OCI-LY1 (cell line): ENCODE measurements at regions not wholly inside any gene's neighbourhood (a gene's known extent, or its start where the extent isn't known, plus 50 kb on each side); places are given as distances from the start of the nearest gene placed in this dataset.

Source experiments
- H2AFZ ChIP-seq: fragments of 200-600 bp; sonication (generic), shearing (Covaris generic); 2 replicates; pipeline ENCODE4 v1.6.0; 2014; ENCODE audit warnings: antibody characterized with exemption, mild to moderate bottlenecking, low read length
- H3F3A ChIP-seq: fragments of 200-600 bp; sonication (generic), shearing (Covaris generic); 2 replicates; pipeline ENCODE4 v1.6.0; 2014; ENCODE audit warnings: mild to moderate bottlenecking, antibody characterized with exemption, low read length, moderate library complexity; ENCODE audit not compliant: insufficient read depth
- H3K27ac ChIP-seq: fragments of 200-600 bp; sonication (generic); 2 replicates; pipeline ENCODE4 v1.5.1; 2014; ENCODE audit warnings: low read length, mixed run types, mild to moderate bottlenecking, low read depth; ENCODE audit not compliant: poor library complexity, severe bottlenecking
- H3K27me3 ChIP-seq: fragments of 200-600 bp; sonication (generic); 2 replicates; pipeline ENCODE4 v1.6.0; 2014; ENCODE audit warnings: antibody characterized with exemption, mild to moderate bottlenecking, low read length, moderate library complexity; ENCODE audit not compliant: insufficient read depth
- H3K36me3 ChIP-seq: fragments of 200-600 bp; sonication (generic); 2 replicates; pipeline ENCODE4 v1.6.1; 2014; ENCODE audit warnings: mild to moderate bottlenecking, antibody characterized with exemption, low read length, moderate library complexity, mixed read lengths; ENCODE audit not compliant: insufficient read depth
- H3K4me1 ChIP-seq: fragments of 200-600 bp; sonication (generic); 2 replicates; pipeline ENCODE4 v1.5.1; 2014; ENCODE audit warnings: mild to moderate bottlenecking, low read length, moderate library complexity; ENCODE audit not compliant: insufficient read depth, severe bottlenecking
- H3K4me2 ChIP-seq: fragments of 200-600 bp; sonication (generic), shearing (Covaris generic); 2 replicates; pipeline ENCODE4 v1.6.1; 2014; ENCODE audit warnings: low read length
- H3K4me3 ChIP-seq: fragments of 200-600 bp; sonication (generic); 2 replicates; pipeline ENCODE4 v1.5.1; 2014; ENCODE audit warnings: low read length, low read depth, mild to moderate bottlenecking, mixed read lengths; ENCODE audit not compliant: poor library complexity, severe bottlenecking
- H3K79me2 ChIP-seq: fragments of 200-600 bp; shearing (Covaris generic); 2 replicates; pipeline ENCODE4 v1.6.1; 2016; ENCODE audit warnings: mixed run types, low read length, mixed read lengths; ENCODE audit not compliant: insufficient read depth
- H3K9ac ChIP-seq: fragments of 200-600 bp; sonication (generic), shearing (Covaris generic); 2 replicates; pipeline ENCODE4 v1.6.1; 2014; ENCODE audit warnings: mild to moderate bottlenecking, low read length, mixed read lengths
- H3K9me2 ChIP-seq: fragments of 200-600 bp; sonication (generic), shearing (Covaris generic); 2 replicates; pipeline ENCODE4 v1.6.1; 2014; ENCODE audit warnings: low read depth, mild to moderate bottlenecking, low read length, mixed read lengths
- H3K9me3 ChIP-seq: fragments of 200-600 bp; shearing (Covaris generic); 2 replicates; pipeline ENCODE4 v1.6.1; 2014; ENCODE audit warnings: low read length, mixed read lengths
- H4K20me1 ChIP-seq: fragments of 200-600 bp; sonication (generic), shearing (Covaris generic); 2 replicates; pipeline ENCODE4 v1.6.0; 2016; ENCODE audit warnings: mild to moderate bottlenecking, low read length; ENCODE audit not compliant: insufficient read depth
- EZH2 ChIP-seq: fragments of 200-600 bp; sonication (generic), shearing (Covaris generic); IDR thresholded peaks from 2 replicates; pipeline ENCODE4 v1.8.0; 2017; ENCODE audit warnings: borderline replicate concordance, mixed run types, mild to moderate bottlenecking, antibody characterized with exemption, low read length, moderate library complexity, mixed read lengths
- TF ChIP-seq, protein P1 (sequence below): fragments of 200-600 bp; sonication (generic), shearing (Covaris generic); IDR thresholded peaks from 2 replicates; pipeline ENCODE4 v1.5.1; 2017; ENCODE audit warnings: mild to moderate bottlenecking, antibody characterized with exemption, low read length, moderate library complexity, mixed read lengths

DNA sequence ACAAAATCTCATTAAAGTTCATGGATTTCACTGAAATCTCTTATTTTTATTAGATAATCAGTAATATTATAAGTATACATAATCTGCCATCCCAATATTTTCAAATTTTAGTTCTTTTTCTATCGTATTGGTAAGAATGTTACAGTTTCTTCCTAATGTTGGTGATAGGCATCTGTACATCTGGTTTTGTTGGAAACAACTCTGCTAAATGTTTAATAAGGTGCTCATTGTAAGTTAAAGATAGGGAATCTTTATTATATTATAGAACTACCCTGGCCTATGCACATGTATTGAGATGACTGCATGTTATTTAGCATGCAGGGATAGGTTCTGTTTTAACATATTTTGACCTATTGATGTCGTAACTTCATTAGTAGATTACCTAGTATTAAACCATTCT is 188.6 kb upstream of the PRPS1L1 start:
- TF ChIP-seq, protein P1, sequence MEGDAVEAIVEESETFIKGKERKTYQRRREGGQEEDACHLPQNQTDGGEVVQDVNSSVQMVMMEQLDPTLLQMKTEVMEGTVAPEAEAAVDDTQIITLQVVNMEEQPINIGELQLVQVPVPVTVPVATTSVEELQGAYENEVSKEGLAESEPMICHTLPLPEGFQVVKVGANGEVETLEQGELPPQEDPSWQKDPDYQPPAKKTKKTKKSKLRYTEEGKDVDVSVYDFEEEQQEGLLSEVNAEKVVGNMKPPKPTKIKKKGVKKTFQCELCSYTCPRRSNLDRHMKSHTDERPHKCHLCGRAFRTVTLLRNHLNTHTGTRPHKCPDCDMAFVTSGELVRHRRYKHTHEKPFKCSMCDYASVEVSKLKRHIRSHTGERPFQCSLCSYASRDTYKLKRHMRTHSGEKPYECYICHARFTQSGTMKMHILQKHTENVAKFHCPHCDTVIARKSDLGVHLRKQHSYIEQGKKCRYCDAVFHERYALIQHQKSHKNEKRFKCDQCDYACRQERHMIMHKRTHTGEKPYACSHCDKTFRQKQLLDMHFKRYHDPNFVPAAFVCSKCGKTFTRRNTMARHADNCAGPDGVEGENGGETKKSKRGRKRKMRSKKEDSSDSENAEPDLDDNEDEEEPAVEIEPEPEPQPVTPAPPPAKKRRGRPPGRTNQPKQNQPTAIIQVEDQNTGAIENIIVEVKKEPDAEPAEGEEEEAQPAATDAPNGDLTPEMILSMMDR, result no peak
- no peak for TF ChIP-seq EZH2

DNA sequence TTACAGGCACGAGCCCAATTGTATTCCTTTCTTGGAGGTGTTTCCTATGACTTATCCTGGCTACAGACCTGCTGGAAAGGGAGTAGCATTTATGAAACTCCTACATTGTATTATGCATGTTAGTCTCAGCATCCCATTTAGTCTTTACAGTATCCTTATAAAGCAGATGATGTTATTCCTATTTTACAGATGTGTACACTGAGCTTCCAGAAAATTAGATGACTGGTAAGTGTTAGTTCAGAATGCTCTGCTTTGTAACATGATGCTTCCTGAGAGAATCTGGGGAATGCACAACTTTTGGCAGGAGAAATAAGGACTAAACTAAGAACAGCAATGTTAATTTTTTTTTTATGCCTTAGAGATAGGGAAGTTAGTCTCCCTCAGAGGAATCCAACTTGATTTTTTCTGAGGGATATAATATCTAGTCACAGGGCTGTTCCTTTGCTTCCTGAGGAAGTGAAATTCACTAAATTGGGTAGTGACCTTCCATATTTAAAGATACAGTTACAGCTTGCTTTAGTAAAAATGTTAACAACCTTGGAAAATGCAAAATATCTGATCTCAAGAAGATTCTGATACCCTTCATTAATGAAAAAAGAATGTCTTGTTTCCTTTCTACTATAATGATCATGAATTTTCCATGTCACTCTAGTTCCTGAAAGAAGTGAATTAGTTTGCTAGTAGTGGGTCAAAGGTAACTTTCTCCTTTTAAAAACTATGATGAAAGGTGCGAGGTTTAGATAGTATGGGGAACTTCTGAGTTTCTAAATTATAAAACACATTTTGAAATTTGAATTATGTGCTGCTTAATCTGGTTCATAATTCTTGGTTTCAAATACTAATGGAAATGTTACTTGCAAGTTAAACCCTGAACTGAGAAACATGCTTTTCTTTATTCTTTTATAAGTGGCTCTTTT is 194.0 kb upstream of the PRPS1L1 start:
- Histone ChIP-seq H3K4me1 (no peaks in the 10 kb centered on the region), H3K9me2 (no peaks in the 10 kb centered on the region), H2AFZ (no peak overlapping the region), H3K27me3 (no peaks in the 10 kb centered on the region), H3K4me2 (no peak overlapping the region), H3F3A (no peaks in the 10 kb centered on the region), H3K79me2 (no peaks in the 10 kb centered on the region), H3K4me3 (no peak overlapping the region), H3K9me3 (no peaks in the 10 kb centered on the region), H3K27ac (no peak overlapping the region), H3K36me3 (no peaks in the 10 kb centered on the region), H3K9ac (no peak overlapping the region), H4K20me1 (no peaks in the 10 kb centered on the region)
- TF ChIP-seq, protein P1, result no peak
- TF ChIP-seq EZH2, result no peak

More for the DNA sequence above, 188.6 kb upstream of the PRPS1L1 start:
- no peaks in the 10 kb centered on the region for H3K9me2 ChIP-seq
- H4K20me1 ChIP-seq, result no peaks in the 10 kb centered on the region
- no peaks in the 10 kb centered on the region for H3K9me3 ChIP-seq
- no peaks in the 10 kb centered on the region for H3K79me2 ChIP-seq
- no peak overlapping the region for H3K9ac ChIP-seq
- no peaks in the 10 kb centered on the region for H3F3A ChIP-seq
- H3K4me2 ChIP-seq, result no peak overlapping the region
- H2AFZ ChIP-seq, result no peak overlapping the region
- no peaks in the 10 kb centered on the region for H3K27me3 ChIP-seq
- H3K27ac ChIP-seq, result no peak overlapping the region
- H3K4me1 ChIP-seq, result no peaks in the 10 kb centered on the region
- no peaks in the 10 kb centered on the region for H3K36me3 ChIP-seq
- H3K4me3 ChIP-seq, result no peak overlapping the region

DNA sequence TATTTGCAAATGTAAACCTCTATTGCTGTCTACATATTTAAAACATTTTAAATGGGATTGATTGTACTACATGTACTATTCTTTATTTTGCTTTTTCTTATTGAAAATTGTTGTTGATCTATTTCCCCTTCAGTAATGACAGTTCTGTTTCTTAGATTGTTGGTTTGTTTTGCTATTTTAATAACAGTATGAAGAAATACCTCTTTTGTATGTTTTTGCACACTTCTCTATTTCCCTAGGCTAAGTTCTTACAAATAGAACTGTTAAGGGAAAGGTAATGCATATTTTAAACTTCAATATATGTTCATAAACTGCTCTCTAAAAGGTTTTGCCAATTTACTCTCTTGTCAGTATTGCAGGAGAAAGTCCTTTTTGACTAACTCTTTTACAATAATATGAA is 195.0 kb upstream of the PRPS1L1 start:
- H3K9ac ChIP-seq, result no peak overlapping the region
- H3K79me2 ChIP-seq, result no peaks in the 10 kb centered on the region
- H3K27ac ChIP-seq, result no peak overlapping the region
- H3K9me2 ChIP-seq, result no peaks in the 10 kb centered on the region
- no peaks in the 10 kb centered on the region for H3K27me3 ChIP-seq
- H3K4me3 ChIP-seq, result no peak overlapping the region
- H3F3A ChIP-seq, result no peaks in the 10 kb centered on the region
- no peak overlapping the region for H2AFZ ChIP-seq
- H3K4me1 ChIP-seq, result no peaks in the 10 kb centered on the region
- H3K4me2 ChIP-seq, result no peak overlapping the region
- no peaks in the 10 kb centered on the region for H3K9me3 ChIP-seq
- TF ChIP-seq EZH2, result no peak
- TF ChIP-seq, protein P1, result no peak
- no peaks in the 10 kb centered on the region for H3K36me3 ChIP-seq
- no peaks in the 10 kb centered on the region for H4K20me1 ChIP-seq
